NCI-H774 (cell line): ENCODE measurements at regions not wholly inside any gene's neighbourhood (a gene's known extent, or its start where the extent isn't known, plus 50 kb on each side); places are given as distances from the start of the nearest gene placed in this dataset.
"Not testable (repeated sequence)": the region's sequence is repeated elsewhere in the genome, so short reads cannot be mapped to it uniquely, and the experiment has no call there.

Experiments
- DNase-seq: peaks from one replicate; lab custom pipeline; 2025; lab: John Stamatoyannopoulos, UW

DNA sequence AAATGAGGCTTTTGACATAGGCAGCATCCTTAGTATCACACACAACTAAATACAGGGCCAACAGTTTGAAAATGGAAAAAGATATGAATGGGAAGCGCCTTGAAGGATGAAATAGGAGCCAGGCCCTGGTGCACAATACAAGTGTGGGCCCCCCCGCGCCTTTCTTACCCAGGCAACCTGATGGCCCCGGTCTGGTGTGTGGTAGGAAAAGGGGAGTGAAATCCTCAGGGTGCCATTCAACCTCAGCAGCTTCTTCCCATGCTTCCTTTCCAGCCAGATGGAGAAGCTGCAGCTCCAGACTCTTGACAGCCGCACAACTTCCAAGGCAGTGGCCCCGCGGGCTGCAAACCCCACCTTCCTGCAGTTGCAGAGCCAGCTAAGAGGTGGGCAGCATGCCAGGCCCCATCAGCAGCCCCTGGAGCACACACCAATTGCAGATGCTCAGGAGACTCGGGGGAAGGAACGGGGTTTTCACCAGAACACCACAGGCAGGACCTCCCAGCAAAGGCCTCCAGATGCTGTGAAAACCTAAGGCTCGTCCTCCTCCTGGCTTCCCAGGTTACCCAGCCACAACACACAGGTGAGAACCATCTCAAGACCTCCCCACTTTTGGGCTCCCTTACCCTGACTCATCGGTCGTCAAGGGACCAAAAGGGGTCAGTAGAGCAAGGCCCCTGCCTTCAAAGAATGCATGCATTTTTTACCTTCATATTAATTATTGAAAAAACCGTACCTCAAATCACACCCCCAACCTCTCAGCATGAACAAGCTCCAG lies 101.6 kb downstream of the CPN2 start:
- no peak for DNase-seq

DNA sequence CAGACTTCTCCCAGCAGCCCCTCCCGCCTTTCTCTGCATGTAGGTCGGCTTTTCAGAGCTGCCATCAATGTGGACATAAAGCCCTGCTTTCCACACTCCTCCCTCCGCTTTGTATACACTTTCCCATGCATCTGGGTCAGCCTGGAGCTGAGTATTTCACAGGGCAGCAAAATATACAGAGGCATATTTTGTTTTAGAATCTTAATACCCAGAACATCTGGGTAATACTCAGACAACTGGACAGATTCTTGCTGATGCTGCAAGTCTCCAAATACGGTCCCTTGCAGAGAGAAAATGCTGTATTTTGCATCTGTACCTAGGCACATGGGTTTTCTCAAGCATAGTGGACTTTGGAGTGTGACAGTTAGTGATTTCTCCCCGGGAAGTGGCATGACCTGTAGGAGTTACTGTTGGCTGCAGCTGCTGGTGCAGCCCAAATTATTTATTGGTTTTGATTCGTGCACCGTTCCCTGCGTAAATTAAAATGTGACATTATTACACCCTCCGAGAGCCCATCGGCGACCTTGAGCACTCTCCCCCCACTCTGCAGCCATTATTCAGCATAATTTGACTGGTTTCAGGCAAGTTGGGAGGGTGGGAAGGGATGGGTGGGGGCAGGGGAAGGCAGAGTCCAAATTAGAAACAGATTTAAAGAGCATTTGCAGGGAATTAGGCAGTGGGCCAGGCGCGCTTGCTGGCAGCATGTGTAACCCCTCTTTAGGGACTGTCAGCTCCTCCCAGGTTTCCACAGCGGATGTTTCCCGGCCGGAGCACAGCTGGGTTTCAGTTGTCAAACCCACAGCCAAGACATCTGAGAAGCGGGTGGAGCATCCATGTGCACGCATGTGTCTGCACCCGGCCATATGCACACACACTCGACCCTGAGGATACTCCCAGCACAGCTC lies 100.8 kb downstream of the CPN2 start:
- no peak for DNase-seq

DNA sequence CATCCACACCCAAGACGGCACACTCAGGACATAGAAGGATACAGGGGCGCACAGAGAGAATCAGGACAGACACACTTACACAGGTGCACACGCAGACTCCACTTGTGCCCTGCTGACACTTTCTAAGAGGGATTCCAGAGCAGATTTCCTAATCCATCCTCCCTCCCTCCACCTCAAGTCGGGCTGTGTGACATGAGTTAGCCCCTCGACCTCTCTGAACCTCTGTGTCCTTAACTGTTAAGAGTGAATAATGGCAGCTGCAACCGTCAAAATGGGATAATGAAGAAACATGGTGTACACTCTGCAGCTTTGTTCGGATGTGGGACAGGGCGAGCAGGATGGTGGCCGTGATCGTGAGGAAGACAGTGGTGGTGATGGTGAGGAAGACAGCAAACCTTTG lies 100.1 kb downstream of the CPN2 start:
- no peak for DNase-seq

DNA sequence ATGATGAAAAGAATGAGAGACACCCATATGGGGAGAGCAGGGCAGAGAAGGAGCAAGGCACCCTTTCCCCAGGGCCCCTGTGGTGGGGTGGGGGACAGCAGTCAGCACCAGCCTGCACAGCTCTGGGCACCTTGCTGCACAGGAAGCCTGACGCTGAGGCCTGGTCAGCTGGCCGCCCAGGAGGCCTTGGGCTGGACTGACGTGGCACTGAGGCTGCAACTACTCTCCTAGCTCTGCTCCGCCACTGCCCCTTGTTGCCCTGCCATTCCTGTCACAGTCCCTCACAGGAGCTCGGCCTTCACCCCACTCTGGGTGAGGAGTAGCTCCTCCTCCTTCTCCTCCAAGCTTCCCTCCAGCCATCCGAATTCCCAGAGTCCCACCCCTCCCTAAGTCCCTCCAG lies 99.7 kb downstream of the CPN2 start:
- DNase-seq = no peak

DNA sequence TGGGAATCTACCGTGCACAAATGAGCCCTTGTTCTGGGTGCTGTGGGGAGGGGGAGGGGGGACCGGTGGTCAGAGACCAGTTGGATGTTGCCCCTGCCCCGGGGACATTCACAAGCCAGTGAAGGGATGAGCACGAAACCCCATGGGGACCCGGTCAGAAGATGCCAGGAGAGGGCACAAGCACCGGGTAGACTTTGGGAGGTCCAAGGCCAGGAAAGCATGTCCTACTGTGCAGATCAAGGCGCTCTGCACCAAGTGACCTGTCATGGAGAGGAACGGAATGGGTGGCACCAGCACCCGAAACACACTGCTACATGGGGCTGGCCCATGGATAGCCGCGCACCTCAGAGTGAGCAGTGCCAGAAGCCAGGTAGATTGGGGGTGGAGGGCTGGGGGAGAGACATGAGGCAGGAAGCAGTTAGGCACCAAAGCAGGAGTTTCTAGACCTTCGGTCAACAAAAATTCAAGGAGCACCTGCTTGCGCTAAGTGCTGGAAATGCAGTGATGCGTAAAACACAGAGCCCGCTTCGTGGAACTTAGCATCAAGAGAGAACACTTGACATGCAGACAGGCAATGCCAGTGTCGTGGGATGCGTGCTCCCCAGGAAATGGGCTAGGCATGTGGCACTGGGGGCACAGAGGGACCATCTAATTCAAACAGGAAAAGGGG lies 99.1 kb downstream of the CPN2 start:
- peak; percentile 30 for DNase-seq

DNA sequence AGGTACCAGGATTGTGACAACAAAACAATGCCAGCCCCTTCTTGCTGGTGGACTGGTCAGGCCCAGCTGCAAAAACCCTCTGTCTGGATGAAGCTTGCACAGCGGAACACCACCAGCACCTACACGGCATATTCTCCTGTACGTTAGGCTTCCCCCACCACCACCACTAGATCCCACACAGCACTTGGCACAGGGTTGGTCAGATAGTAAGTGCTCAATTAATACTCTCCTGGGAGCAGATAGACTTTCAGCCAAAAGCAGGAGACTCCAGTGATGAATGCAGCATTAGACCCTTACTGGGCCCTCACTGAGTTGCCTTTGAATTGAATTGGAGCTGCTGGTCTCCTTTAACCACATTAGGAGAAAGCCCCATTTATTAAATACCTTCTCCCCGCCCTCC lies 97.9 kb downstream of the CPN2 start:
- DNase-seq = no peak

DNA sequence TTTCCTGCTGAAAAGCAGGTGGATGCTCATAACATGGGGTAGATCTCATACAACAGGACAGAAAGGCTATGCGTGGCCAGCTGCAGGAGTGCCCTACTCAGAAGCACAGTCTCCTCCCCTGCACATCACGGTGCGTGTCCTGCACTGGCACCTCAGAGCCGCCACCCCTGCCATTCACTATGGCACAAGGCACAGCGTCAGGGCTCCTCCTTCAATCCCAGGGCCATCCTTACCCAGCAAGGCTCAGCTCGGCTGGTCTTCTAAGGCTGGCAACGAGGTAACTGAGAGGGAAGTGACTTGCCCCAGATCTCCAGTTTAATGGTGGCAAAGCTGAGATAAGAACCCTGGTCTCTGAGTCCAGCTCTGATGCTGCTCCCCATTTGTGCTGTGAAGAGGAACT lies 97.1 kb downstream of the CPN2 start:
- no peak for DNase-seq

DNA sequence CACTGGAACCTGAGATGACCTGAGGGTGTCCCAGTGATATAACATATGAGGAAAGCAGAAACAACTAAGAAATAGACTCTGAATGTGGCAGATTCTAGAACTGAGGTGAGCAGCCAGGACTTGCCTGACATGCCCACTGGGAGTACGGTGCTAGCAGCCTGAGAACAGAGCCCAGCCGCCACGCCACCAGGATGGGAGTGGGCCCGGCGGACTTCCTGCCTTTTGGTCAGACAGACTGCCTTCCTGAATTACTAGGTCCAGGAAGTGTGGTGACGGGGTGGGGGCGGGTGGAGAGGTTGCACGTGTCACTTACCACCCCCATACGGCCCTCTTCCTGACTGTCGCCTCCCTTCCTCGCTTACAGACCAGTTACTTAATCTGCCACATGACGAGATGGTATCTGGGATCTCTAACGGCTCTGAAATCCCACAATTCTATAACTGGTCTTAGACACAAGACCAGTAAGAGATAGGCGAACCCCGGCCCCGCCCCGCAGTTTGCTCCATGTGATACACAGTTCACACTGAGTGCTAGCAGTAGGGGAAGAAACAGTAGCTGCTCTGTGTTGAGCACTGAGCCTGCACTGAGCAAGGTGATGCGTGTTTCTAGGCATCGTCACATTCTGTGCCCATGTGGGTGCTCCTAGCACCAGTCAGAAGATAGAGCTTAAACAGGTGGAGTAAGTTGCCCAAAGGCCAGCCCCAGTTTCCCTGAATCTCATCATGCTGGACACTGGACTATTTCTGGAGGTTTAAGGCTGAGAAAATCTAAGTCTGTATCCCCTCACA lies 95.7 kb downstream of the CPN2 start:
- no peak for DNase-seq

DNA sequence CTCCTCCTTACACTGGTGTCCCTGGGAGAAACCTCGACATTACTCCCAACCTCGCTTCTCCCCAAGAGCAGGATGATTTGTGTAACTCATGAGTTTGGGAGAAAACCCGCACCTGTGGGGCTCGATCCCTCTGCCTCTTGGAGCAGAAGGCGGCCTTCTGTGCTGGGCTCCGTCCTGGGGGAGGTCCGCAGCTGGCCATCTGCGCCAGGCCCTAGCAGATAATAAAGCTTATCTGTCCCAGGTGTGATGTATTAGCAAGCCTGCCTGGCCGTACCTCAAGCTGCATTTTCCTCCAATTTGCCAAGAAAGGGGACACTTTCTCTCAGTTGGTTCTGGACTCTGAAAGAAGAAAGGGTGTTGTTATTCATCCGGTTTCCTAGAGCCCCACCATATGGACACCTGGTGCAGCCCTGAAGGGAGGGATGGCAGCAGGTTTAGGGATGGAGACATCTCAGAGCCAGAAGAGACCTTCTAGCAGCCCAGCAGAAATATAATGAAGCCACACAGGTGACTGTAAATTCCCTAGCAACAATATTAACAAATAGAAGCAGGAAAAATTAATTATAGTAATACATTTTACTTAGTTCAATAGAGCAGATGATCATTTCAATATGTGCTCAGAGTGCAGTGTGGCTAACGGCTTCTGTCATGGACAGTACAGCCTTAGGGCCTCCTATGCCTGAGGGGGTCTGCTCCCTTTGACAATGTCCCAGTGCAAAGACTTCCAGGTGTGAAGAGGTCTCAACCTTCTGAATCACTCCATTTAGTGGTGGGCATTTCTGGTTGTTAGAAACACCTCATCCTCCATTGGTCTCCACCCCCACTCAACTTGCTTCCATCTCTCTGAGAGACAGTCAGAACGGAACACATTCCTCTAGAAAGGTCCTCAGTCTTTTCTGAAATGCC lies 94.8 kb downstream of the CPN2 start:
- DNase-seq = no peak

DNA sequence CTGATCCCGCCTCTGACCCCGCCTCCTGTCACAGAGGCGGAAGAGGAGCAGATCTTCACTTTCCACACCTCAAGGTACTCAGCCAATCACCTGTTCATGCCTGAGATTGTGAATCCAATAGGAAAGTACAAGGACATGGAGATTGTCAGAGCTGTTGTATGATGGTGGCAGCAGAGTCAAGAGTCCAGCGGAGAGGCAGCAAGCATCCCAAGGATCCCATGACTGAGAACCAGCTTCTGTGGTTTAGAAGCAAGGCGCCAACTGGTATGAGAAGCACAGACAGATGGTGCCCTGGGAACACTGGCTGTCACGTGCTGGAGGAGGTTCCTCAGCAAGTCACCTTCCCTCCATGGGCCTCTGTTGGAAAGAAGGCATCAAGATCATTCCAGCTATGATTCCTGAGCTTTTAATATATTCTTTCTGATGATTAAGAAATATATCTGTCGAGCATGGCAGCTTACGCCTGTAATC lies 93.9 kb downstream of the CPN2 start:
- no peak for DNase-seq

DNA sequence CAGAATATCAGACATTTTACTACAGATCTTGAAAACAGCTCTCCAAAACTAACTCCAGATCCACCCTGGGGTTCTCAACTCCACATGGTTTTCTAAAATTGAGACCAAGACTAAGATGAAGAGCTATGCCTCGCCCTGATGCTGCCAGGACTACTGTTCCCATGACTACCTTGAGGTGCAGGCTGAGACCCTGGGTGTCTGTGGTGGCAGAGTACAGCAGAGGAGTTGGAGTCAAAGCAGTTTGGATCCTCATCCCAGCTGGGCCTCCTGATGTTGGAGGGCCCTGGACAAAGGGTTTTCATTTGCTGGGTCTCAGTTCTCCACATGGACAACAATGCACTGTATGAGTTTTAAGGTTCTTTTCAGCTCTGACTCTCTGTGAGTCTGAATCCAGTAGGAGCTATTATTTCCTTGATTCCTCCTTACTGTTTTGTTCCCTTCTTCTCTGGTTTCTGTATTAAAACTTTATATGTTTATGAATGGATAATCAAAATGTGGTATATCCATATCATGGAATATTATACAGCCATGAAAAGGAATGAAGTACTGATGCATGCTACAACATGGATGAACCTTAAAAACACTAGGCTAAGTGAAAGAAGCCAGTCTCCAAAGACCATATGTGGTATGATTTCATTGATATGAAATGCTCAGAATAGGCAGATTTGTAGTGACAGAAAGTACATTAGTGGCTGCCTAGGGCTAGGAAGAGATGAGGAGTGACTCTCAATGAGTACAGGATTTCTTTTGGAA lies 93.0 kb downstream of the CPN2 start:
- no peak for DNase-seq

DNA sequence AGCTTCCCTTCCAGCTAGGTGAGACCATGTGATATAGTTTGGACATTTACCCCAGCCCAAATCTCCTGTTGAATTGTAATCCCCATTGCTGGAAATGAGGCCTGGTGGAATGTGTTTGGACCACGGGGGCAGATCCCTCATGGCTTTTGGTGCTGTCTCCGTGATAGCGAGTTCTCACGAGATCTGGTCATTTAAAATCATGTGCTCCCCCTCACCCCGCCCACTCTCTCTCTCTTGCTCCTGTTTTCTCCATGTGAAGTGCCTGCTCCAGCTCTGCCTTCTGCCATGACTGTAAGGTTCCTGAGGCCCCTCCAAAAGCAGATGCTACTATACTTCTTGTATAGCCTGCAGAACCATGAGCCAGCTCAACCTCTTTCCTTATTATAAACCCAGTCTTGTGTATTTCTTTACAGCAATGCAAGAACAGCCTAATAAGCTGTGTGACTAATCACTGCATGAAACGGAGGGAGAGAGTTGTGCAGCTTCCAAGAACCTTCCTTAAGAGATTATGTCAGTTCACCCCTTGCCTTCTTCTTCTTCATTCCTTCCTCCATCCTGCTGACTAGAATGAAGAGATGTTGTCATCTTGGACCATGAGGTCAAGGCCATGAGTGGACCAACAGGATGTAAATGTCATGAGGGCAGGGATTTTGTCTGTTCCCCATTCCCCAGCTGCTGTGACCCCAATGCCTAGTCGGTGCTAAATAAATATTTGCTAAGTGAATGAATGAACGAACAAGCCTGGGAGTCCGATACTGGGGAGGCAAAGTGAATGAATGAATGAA lies 91.0 kb downstream of the CPN2 start:
- DNase-seq = no peak

DNA sequence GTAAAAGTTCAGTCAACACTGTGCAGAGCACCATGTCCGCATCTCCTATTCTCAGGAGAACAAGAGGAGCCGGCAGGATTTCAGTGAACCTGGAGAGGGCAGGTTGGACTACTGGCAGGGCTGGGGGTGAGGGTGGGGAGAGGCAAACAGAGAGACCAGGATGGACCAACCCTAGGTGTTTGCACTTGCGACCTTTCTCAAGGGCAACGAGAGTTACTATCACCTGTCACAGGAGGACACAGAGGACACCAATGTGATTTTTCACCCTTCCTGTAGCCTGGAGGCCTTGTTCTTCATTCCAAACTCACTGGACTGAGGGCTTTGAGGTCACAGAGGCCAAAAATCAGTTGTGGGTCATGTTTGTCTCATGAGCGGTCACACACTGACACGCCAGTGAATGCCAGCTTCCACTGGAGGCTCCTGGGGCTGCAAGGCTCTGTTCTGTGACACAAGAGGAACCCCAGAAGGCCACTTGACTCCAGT lies 89.5 kb downstream of the CPN2 start:
- DNase-seq = no peak

DNA sequence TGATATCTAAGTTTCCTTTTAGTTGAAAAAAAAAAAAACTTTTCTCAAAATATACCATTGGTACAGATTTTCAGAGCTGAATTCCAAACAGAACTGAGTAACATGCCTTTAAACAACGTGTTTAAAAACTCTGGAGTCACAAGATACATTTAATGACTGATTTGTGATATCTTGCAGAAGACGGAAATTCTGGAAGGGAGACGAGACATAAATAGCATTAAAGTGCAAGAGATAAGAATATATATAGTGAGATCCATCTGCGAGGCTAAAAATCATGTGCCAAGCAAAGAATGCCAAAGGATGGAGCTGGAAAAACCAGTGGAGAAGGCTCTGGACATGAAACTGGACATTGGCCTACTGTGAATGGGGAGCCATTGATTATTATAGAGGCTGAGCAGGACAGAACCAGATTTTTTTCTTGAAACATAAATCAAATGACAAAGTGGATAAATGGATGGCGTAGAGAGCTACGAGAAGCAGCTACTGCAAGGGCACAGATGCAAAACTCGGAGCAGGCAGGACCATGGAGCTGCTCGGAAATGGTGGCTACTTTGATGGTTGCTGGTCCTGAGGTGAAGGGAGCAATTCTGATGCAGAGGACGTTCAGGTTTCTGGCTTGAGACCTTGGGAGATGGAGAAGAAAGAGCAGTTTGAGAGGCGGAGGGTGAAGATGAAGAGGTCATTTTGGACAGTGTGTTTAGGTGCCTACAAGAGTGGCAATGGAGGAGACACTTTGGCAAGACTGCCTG lies 88.8 kb downstream of the CPN2 start:
- no peak for DNase-seq

DNA sequence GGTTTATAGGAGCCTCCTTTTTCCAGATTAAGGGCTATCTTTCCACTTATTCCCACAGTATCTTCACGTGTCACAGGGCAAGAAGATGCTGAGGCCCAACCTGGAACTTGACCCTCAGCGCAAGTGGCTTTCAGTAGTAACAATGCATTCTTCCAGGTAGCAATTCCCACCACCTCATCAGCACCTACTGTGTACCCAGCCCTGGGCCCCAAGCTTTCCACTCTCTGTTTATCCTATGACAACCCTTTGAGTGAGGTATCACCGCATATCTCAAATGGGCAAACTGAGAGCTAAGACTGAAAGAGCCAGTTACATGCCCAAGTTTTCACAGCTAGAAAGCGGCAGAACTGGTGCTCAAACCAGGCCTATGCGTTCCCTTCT lies 88.2 kb downstream of the CPN2 start:
- no peak for DNase-seq

DNA sequence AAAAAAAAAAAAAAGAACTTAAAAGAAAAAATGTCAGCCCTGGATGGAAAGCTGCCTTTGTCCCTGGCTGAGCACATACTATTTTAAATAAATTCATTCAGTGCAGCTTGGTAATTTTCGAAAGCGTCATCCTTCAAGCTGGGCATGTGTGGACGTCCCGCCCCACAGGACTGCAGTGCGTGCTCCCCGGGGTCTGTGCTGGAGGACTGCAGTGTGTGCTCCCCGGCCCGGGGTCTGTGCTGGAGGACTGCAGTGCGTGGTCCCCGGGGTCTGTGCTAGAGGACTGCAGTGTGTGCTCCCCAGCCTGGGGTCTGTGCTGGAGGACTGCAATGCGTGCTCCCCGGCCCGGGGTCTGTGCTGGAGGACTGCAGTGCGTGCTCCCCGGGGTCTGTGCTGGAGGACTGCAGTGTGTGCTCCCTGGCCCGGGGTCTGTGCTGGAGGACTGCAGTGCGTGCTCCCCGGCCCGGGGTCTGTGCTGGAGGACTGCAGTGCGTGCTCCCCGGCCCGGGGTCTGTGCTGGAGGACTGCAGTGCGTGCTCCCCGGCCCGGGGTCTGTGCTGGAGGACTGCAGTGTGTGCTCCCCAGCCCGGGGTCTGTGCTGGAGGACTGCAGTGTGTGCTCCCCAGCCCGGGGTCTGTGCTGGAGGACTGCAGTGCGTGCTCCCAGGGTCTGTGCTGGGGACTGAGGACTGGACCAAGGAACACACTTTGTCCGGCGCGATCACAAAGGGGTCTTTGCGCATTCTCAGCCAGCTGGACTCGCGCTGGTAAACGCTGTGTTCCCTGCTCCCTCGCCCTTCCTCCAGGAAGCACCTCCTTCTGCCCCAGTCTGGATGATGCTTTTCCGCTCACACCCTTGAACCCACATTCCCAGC lies 86.3 kb downstream of the CPN2 start:
- not testable (repeated sequence) for DNase-seq

DNA sequence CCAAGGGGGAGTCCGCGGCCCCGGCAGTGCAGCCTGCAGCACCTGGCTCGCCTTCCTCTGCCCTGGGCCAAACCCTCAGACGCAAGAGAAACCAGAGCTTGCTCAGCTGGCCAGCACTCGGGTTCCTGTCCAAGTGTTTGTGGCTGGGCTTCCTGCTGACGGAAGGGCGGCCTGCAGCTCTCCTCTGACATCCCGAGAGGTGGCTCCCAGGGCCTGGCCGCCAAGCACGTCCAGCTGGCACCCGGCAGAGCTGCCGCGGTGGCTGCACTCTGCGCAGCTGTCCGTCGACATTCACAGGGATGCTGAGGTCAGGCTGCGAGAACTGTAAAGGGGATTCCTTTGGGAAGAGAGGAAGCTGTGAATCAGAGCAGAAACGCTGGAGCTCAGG lies 85.6 kb downstream of the CPN2 start:
- peak; percentile 62 for DNase-seq
